DND-41 (cell line): ENCODE measurements at regions not wholly inside any gene's neighbourhood (a gene's known extent, or its start where the extent isn't known, plus 50 kb on each side); places are given as distances from the start of the nearest gene placed in this dataset.

Source experiments
- ATAC-seq: fragments of 200-7000 bp; cut with Tn5 transposase; 3 replicates; pipeline ENCODE4 v1.9.1; 2021; ENCODE audit warnings: low read depth; ENCODE audit not compliant: insufficient read depth
- DNase-seq: peaks from one replicate; pipeline ENCODE4 v3.0.0-alpha.2; 2020
- H2AFZ ChIP-seq: 2 replicates; pipeline ENCODE4 v1.6.0; 2012; ENCODE audit warnings: low read depth, low read length
- H3K27ac ChIP-seq: 2 replicates; pipeline ENCODE4 v1.5.1; 2012; ENCODE audit warnings: low read length, inconsistent platforms
- H3K27me3 ChIP-seq: fragments of 200-600 bp; sonication (generic); 2 replicates; pipeline ENCODE4 v1.6.0; 2012; ENCODE audit warnings: low read length, mild to moderate bottlenecking, inconsistent platforms; ENCODE audit not compliant: insufficient read depth, poor library complexity
- H3K36me3 ChIP-seq: 2 replicates; pipeline ENCODE4 v1.5.1; 2012; ENCODE audit warnings: low read length, inconsistent platforms; ENCODE audit not compliant: insufficient read depth
- H3K4me1 ChIP-seq: 2 replicates; pipeline ENCODE4 v1.5.1; 2012; ENCODE audit warnings: mild to moderate bottlenecking, low read length; ENCODE audit not compliant: insufficient read depth
- H3K4me2 ChIP-seq: 2 replicates; pipeline ENCODE4 v1.6.0; 2012; ENCODE audit warnings: mild to moderate bottlenecking, moderate library complexity, low read length, inconsistent platforms; ENCODE audit not compliant: insufficient read depth
- H3K4me3 ChIP-seq, 2 experiments: fragments of 200-600 bp in 1 of 2; shearing (Covaris generic) in 1 of 2; 2 replicates each; pipeline ENCODE4 v1.5.1; 2012 to 2016; ENCODE audit warnings: inconsistent platforms in 2 of 2, low read length in 2 of 2, mild to moderate bottlenecking in 2 of 2, low read depth in 1 of 2, moderate library complexity in 1 of 2
- H3K79me2 ChIP-seq: 2 replicates; pipeline ENCODE4 v1.6.0; 2012; ENCODE audit warnings: low read length, inconsistent platforms; ENCODE audit not compliant: insufficient read depth
- H3K9ac ChIP-seq: 2 replicates; pipeline ENCODE4 v1.6.0; 2012; ENCODE audit warnings: low read depth, mild to moderate bottlenecking, inconsistent platforms, low read length, moderate library complexity
- H3K9me3 ChIP-seq: 2 replicates; pipeline ENCODE4 v1.5.1; 2012; ENCODE audit warnings: low read length, moderate library complexity, mild to moderate bottlenecking, inconsistent platforms; ENCODE audit not compliant: insufficient read depth, severe bottlenecking
- H4K20me1 ChIP-seq: 2 replicates; pipeline ENCODE4 v1.6.0; 2012; ENCODE audit warnings: low read length; ENCODE audit not compliant: insufficient read depth
- EZH2 ChIP-seq: IDR thresholded peaks from 3 replicates; pipeline ENCODE4 v1.6.1; 2012; ENCODE audit warnings: borderline replicate concordance, low read depth, mild to moderate bottlenecking, moderate library complexity, low read length, inconsistent platforms; ENCODE audit not compliant: severe bottlenecking
- TF ChIP-seq, protein P1 (sequence below): IDR thresholded peaks from 2 replicates; pipeline ENCODE4 v1.5.1; 2012; ENCODE audit warnings: borderline replicate concordance, low read length, moderate library complexity, mild to moderate bottlenecking; ENCODE audit not compliant: poor library complexity, severe bottlenecking; ENCODE audit errors: extremely low read depth

DNA sequence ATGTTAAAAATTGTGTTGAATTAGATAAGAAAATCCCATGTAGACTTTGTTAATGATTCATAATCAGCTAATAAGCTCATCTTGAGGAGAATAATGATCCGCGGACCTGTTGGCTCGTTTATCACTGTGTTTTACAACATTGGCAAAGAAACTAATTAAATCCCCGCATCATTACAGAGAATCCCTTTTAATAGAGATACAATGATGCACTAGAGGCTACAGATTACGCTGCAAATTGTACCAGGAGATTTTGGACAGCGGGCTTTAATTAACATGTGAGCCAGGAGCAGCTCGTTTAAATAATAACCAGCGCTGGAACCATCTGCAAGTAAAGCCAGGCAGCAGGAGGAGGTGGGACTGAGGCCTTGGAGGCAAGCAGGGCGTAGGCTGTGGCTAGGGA, 280.3 kb upstream of the POU3F1 start:
- Histone ChIP-seq H2AFZ (no peak overlapping the region), H3K4me3 (no peak overlapping the region), H3K9ac (no peak overlapping the region), H3K4me1 (no peaks in the 10 kb centered on the region), H3K4me2 (no peak overlapping the region), H3K9me3 (no peaks in the 10 kb centered on the region), H3K79me2 (no peaks in the 10 kb centered on the region), H3K27me3 (peaks cover 13% of the 10 kb centered on the region), H3K36me3 (no peaks in the 10 kb centered on the region), H3K27ac (no peak overlapping the region), H4K20me1 (no peaks in the 10 kb centered on the region)
- DNase-seq = no peak
- ATAC-seq = no peak
- TF ChIP-seq, protein P1, sequence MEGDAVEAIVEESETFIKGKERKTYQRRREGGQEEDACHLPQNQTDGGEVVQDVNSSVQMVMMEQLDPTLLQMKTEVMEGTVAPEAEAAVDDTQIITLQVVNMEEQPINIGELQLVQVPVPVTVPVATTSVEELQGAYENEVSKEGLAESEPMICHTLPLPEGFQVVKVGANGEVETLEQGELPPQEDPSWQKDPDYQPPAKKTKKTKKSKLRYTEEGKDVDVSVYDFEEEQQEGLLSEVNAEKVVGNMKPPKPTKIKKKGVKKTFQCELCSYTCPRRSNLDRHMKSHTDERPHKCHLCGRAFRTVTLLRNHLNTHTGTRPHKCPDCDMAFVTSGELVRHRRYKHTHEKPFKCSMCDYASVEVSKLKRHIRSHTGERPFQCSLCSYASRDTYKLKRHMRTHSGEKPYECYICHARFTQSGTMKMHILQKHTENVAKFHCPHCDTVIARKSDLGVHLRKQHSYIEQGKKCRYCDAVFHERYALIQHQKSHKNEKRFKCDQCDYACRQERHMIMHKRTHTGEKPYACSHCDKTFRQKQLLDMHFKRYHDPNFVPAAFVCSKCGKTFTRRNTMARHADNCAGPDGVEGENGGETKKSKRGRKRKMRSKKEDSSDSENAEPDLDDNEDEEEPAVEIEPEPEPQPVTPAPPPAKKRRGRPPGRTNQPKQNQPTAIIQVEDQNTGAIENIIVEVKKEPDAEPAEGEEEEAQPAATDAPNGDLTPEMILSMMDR = no peak
- TF ChIP-seq EZH2 = no peak

DNA sequence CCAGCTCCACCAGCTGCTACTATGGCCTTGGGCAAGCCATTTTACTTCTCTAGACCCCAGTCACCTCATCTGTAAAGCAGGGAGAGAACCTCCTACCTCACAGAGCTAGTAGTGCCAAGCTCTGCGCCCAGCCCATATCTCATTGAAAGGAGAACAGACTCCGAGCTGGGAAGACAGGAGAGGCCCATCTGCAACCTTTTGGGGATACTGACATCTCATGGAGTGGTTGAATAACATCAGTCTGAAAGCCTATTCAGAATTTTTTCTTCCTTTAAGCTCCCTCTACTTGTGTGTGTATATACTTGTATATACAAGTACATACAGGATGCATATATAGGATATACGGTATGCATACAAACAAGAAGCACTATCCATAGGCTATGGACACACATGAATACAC, 279.5 kb upstream of the POU3F1 start:
- Histone ChIP-seq H4K20me1 (no peaks in the 10 kb centered on the region), H3K79me2 (no peaks in the 10 kb centered on the region), H3K27me3 (peaks cover 14% of the 10 kb centered on the region), H3K27ac (no peak overlapping the region), H3K4me1 (no peaks in the 10 kb centered on the region), H3K9me3 (no peaks in the 10 kb centered on the region), H3K4me3 (no peak overlapping the region), H2AFZ (no peak overlapping the region), H3K4me2 (no peak overlapping the region), H3K9ac (no peak overlapping the region), H3K36me3 (no peaks in the 10 kb centered on the region)
- no peak for TF ChIP-seq EZH2
- TF ChIP-seq, protein P1 = no peak
- no peak for ATAC-seq
- no peak for DNase-seq

GRCh38 chr1:38312753-38313152, 266.2 kb upstream of the POU3F1 start:
- no peaks in the 10 kb centered on the region for H3K36me3 ChIP-seq
- TF ChIP-seq, protein P1 = no peak
- TF ChIP-seq EZH2 = no peak
- H4K20me1 ChIP-seq = no peaks in the 10 kb centered on the region
- no peak overlapping the region for H3K27ac ChIP-seq
- no peak for ATAC-seq
- H3K4me3 ChIP-seq = no peak overlapping the region
- H2AFZ ChIP-seq = no peak overlapping the region
- no peak overlapping the region for H3K9ac ChIP-seq
- peaks cover 4% of the 10 kb centered on the region for H3K27me3 ChIP-seq
- H3K9me3 ChIP-seq = no peaks in the 10 kb centered on the region
- no peak for DNase-seq
- no peak overlapping the region for H3K4me2 ChIP-seq
- H3K79me2 ChIP-seq = no peaks in the 10 kb centered on the region
- H3K4me1 ChIP-seq = no peaks in the 10 kb centered on the region

- Histone ChIP-seq H2AFZ (no peak overlapping the region), H3K9me3 (no peaks in the 10 kb centered on the region), H3K4me3 (no peak overlapping the region), H3K79me2 (no peaks in the 10 kb centered on the region), H3K4me2 (no peak overlapping the region), H3K27ac (no peak overlapping the region), H3K4me1 (no peaks in the 10 kb centered on the region), H3K36me3 (no peaks in the 10 kb centered on the region), H3K9ac (no peak overlapping the region), H3K27me3 (peaks cover 11% of the 10 kb centered on the region), H4K20me1 (no peaks in the 10 kb centered on the region)
- TF ChIP-seq EZH2 = no peak
- DNase-seq (no peak), ATAC-seq (no peak)
Measured at GRCh38 chr1:38310079-38310478, 263.5 kb upstream of the POU3F1 start.
